ENCODE measurements at regions not wholly inside any gene's neighbourhood (a gene's known extent, or its start where the extent isn't known, plus 50 kb on each side); places are given as distances from the start of the nearest gene placed in this dataset.

GRCh38 chr3:177676148-177676547, 478.9 kb upstream of the TBL1XR1 start:
- TF ChIP-seq CTCF (conservative IDR thresholded peaks at IDR 0.05 in 1 of 2, IDR thresholded peaks at IDR 0.05 in 1 of 2; ENCODE audit: extremely low read depth in 1 of 2, insufficient read depth in 1 of 2, low read depth in 1 of 2, low read length in 2 of 2): no peak
- TF ChIP-seq EZH2 (IDR thresholded peaks at IDR 0.05; ENCODE audit: borderline replicate concordance, low read length): no peak

All from mammary epithelial cell (primary cell).